ENCODE measurements at regions not wholly inside any gene's neighbourhood (a gene's known extent, or its start where the extent isn't known, plus 50 kb on each side); places are given as distances from the start of the nearest gene placed in this dataset.
A peak's percentile ranks its signal among the peaks of the same experiment; 100 is the strongest.

DNA sequence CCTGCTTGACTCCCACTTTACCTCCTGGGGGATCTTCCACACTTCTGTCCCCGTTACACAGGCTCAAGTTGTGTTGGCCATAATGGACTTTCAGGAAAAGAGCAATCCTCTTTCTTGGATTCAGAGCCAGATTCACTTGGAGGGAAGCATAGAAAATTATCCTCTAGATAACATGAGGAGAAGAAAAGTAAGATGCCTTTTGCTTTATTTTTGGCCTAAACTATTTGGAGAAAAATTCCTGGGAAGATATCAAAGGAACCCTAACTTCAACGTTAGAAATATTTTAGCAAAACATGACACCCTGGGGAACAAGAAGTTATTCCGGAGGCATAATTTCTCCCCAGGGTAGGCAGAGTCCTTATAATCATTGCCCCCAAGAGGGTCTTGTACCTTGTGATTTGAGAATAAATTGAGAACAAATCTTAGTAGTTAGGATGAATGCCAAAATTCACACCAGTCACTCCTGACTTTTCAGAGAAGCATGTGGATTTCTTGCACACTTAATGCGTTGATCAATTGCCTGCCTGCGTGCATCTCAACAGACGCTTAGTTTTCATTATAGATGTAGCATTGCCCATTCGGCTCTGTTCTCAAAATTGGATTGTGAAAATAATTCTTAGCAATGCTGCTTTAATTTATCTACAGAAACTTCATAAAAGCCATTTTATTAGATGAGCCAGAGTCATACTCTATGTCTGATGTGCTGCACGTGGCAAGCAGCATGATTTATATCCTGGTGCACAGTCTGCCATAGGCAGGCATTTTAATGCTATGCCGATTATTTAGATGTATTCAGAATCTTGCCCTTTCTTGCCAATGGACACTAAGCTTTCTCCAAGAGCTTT, 224.4 kb downstream of the C7orf25 start:
- TF ChIP-seq POLR2A (IDR thresholded peaks at IDR 0.05): no peak
- TF ChIP-seq, protein P1, sequence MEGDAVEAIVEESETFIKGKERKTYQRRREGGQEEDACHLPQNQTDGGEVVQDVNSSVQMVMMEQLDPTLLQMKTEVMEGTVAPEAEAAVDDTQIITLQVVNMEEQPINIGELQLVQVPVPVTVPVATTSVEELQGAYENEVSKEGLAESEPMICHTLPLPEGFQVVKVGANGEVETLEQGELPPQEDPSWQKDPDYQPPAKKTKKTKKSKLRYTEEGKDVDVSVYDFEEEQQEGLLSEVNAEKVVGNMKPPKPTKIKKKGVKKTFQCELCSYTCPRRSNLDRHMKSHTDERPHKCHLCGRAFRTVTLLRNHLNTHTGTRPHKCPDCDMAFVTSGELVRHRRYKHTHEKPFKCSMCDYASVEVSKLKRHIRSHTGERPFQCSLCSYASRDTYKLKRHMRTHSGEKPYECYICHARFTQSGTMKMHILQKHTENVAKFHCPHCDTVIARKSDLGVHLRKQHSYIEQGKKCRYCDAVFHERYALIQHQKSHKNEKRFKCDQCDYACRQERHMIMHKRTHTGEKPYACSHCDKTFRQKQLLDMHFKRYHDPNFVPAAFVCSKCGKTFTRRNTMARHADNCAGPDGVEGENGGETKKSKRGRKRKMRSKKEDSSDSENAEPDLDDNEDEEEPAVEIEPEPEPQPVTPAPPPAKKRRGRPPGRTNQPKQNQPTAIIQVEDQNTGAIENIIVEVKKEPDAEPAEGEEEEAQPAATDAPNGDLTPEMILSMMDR (IDR thresholded peaks at IDR 0.05): no peak
- H3K4me3 ChIP-seq (ENCODE audit: low read depth, poor library complexity, severe bottlenecking): no peak overlapping the region
- WGBS, 2 donors: 71 to 77% methylated on average over 9 of the region's 9 CpGs
- intact Hi-C loops (cut with DNase I; ENCODE audit: low total_unique reads): no loop called here
- DNase-seq (ENCODE audit: low spot score in 2 of 2): no peak

DNA sequence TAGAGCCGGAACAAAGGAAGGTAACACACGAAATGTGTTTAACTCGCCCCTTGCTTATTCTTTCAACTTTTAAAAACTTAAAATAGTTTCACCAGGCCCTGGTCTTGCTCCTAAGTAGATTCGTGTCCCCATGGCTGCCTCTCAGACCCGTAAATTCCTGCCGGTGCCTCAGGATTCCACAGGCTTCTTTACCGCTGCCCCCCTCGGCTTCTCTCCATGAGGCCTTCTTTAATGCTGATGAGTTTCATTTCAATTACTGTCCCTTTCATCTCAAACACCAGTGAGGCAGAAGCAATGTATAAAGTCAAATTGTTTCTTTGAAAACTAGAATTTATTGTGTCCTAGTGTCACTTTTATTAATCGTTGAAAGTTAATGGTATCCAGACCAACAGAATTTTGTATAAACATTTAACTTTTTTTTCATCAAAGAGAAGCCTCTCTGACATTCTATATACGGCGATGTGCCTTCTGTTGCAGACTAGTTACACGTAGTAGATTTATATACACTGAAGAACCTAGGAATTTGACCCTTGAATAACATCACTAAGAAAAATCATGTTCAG, 225.2 kb downstream of the C7orf25 start:
- DNase-seq (ENCODE audit: low spot score in 2 of 2): no peak
- H3K4me3 ChIP-seq (ENCODE audit: low read depth, poor library complexity, severe bottlenecking): no peak overlapping the region
- WGBS, 2 donors: 80 to 85% methylated on average over 12 of the region's 12 CpGs

DNA sequence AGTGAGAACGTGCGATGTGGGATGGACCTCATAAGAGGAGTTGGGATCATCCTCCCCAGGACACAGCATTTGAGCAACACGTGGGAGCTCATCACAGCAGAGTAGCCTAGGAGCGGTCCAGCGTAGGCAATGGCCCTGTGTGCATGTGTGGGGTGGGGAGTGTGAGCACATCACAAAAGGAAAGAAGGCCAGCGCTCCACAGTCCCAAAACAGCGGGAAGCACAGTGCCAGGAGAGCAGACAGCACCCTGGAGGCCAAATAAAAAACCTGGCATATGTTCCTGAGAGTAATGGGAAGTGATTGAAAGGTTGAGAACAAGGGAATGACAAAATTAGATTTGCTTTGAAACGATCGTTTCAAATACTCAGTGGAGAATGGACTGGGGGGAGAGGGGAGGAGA, 226.0 kb downstream of the C7orf25 start:
- 79 to 80% methylated on average over 9 of the region's 9 CpGs for WGBS, 2 donors
- intact Hi-C loops (cut with DNase I; ENCODE audit: low total_unique reads): no loop called here
- TF ChIP-seq, protein P1 (IDR thresholded peaks at IDR 0.05): no peak
- no peak for TF ChIP-seq POLR2A (IDR thresholded peaks at IDR 0.05)
- H3K4me3 ChIP-seq (ENCODE audit: low read depth, poor library complexity, severe bottlenecking): no peak overlapping the region
- no peak for DNase-seq (ENCODE audit: low spot score in 2 of 2)

More for the DNA sequence above, 225.2 kb downstream of the C7orf25 start:
- intact Hi-C loops (cut with DNase I; ENCODE audit: low total_unique reads): no loop called here
- TF ChIP-seq, protein P1 (IDR thresholded peaks at IDR 0.05): no peak
- no peak for TF ChIP-seq POLR2A (IDR thresholded peaks at IDR 0.05)

DNA sequence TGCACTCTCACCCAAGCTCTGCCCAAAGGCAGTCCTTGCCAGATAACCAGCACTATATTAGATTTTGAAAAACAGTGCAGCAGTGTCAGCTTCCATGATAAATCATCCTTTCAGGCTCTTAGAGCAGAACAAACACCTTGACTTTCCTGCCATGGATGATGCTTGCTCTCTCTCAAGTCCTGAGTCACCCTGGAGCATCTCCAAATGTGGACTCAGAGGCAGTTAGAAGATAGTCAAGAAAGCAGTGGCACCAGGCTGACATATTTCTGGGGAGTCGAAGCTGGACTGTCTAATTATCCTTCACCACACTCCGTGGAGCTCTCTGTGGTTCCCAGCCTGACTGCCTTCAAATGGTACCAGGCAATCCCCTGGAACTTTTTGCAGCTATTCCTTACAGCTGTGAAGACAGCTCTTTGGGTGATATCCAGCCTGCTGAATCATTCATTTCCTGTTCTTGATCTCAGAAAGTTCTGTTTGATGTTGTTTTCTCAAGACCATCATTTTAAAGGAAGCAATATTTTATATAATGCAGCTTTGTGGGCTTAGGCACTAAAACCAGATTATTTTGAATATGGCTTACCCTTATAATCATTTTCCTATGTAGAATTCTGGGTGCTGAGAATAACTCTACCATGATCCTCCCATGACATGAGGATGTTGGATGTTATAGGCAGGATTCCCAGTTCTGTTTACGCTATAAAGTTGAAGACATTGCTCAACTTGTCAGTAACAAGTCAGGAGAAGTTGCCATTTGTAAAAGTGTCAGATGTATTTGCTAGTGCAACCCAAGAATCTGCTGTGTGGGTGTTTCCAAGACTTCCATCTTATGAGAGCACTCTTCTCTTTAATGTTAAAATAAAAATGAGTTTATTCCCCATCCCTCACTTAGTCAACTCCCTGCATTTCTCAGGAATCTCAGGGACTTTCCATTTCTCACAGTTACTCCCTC, 233.8 kb downstream of the C7orf25 start:
- H3K4me3 ChIP-seq (ENCODE audit: low read depth, poor library complexity, severe bottlenecking): no peak overlapping the region
- 6 to 13% methylated on average over 3 of the region's 3 CpGs for WGBS, 2 donors
- intact Hi-C loops (cut with DNase I; ENCODE audit: low total_unique reads): no loop called here
- TF ChIP-seq, protein P1 (IDR thresholded peaks at IDR 0.05): no peak
- no peak for TF ChIP-seq POLR2A (IDR thresholded peaks at IDR 0.05)
- peak in 1 of 2 donors; percentile 72 for DNase-seq (ENCODE audit: low spot score in 2 of 2)

DNA sequence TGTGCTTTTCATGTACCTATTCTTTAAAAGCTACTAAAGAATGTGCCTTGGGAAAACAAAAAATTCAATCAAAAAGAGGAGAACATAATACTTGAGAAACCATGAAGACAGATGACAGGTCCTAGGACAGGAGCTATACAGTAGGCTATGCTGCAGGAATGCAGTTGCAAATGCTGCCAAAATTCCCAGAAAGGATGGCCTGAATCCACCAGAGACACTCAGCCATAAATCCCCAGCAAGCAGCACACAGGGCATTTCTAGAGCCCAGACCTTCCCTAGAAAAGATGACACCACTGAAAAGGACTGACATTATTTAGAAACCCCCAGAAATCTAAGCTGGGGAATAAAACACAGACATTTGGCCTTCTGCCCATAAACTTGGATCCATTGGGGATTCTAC, 237.3 kb downstream of the C7orf25 start:
- TF ChIP-seq POLR2A (IDR thresholded peaks at IDR 0.05): no peak
- TF ChIP-seq, protein P1 (IDR thresholded peaks at IDR 0.05): no peak
- H3K4me3 ChIP-seq (ENCODE audit: low read depth, poor library complexity, severe bottlenecking): no peak overlapping the region
- no peak for DNase-seq (ENCODE audit: low spot score in 2 of 2)
- intact Hi-C loops (cut with DNase I; ENCODE audit: low total_unique reads): no loop called here
